GM12873 (cell line): ENCODE measurements at regions not wholly inside any gene's neighbourhood (a gene's known extent, or its start where the extent isn't known, plus 50 kb on each side); places are given as distances from the start of the nearest gene placed in this dataset.

Source experiments
- TF ChIP-seq, protein P1 (sequence below): IDR thresholded peaks from 2 replicates; pipeline ENCODE4 v1.5.1; 2012; ENCODE audit warnings: low read depth, mild to moderate bottlenecking, moderate library complexity, low read length, control low read depth; ENCODE audit not compliant: insufficient read depth; ENCODE audit errors: missing control alignments

DNA sequence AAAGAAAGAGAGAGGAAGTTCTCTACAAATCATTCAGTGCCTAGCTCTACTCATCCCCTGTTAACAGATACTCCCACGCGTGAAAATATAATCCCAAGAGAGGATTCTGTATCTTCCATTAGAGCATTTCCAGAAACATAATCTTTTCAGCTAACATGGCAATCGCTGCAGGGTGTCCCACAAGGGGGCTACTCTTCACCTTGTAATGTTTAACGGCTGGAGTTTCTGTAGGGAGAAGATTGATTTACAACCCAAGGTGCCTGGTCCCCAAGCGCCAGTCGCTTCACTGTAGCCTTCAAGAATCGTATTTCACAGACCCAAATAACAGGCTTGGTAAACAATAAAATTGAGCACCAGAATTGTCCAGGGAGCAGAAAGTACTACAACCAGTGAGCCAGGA is 318.7 kb downstream of the TLE1 start:
- TF ChIP-seq, protein P1, sequence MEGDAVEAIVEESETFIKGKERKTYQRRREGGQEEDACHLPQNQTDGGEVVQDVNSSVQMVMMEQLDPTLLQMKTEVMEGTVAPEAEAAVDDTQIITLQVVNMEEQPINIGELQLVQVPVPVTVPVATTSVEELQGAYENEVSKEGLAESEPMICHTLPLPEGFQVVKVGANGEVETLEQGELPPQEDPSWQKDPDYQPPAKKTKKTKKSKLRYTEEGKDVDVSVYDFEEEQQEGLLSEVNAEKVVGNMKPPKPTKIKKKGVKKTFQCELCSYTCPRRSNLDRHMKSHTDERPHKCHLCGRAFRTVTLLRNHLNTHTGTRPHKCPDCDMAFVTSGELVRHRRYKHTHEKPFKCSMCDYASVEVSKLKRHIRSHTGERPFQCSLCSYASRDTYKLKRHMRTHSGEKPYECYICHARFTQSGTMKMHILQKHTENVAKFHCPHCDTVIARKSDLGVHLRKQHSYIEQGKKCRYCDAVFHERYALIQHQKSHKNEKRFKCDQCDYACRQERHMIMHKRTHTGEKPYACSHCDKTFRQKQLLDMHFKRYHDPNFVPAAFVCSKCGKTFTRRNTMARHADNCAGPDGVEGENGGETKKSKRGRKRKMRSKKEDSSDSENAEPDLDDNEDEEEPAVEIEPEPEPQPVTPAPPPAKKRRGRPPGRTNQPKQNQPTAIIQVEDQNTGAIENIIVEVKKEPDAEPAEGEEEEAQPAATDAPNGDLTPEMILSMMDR, result no peak

DNA sequence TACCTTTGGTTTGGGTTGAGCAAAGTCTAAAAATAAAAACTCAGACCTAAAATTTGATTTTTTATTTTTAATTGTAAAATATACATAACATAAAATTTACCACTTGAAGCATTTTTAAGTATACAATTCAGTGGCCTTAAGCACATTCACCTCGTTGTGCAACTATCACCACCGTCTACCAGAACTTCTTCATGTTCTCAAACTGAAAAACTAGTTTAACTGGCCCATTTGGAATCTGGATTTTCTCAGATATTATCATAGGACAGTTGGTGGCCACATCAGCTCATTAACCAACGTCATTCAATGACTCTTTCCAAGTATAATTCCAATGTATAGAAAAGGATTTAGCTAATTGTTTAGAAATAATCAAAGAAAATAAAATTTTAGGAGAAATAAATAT is 319.3 kb downstream of the TLE1 start:
- TF ChIP-seq, protein P1, result no peak

DNA sequence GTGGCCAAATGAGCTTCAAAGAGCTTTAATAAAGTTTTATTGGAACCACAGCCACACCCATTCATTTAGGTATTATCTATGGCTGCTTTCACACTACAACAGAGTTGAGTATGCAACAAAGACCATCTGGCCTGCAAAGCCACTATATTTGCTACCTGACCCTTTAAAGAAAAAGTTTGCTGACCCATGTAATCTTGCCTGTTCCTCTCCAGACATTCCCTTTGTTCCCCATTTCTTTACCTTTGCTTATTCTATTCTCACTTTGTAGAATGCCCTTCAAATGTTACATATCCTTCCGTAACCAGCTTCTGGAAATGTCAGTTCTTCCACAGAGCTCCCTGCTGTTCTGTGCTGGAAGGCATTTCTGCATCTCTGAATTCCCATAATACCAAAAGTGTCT is 320.2 kb downstream of the TLE1 start:
- TF ChIP-seq, protein P1, result no peak

DNA sequence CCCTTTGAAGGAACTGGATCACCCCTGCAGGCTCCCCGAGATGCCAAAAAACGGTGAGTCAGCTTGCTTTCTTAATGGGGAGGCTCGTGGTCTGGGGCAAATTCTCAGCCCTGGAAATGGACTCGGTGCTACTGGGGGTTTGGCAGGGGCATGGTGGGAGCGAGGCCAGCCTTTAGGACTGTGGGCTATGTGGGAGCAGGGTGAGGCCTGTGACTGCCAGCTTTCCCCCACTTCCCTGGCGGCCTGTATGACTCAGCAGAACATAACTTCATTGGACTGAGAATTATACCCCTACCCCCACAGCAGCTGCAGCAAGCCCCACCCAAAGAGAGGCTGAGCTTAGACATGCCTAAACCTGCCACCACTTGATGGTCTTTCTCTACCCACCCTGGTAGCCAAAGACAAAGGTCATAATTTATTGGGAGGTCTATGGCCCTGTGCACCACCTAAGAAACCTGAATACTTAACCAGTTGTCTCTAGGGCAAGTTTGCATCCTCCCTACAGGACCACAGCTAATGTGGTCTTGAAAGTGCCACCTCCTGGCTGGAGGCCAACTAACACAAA is 325.3 kb downstream of the TLE1 start:
- TF ChIP-seq, protein P1, result no peak

DNA sequence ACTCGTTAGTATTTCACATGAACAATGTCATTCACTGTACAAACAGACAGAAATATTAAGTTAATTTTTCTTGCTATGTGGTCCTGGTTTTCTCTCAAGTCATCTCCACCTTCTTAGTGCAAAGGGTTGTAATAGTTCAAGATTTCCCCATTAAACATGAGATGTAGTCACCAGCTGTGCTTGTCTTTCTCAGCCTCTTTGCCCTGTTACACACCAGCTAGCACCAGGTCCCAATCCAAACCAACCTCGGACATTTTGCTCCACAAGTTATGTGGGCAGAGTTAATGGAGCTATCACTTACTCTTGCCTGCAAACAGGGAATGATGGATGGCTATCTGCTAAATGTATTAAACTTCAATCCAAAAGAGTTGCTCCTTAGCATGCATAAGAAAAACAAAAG is 328.1 kb downstream of the TLE1 start:
- TF ChIP-seq, protein P1, result no peak

DNA sequence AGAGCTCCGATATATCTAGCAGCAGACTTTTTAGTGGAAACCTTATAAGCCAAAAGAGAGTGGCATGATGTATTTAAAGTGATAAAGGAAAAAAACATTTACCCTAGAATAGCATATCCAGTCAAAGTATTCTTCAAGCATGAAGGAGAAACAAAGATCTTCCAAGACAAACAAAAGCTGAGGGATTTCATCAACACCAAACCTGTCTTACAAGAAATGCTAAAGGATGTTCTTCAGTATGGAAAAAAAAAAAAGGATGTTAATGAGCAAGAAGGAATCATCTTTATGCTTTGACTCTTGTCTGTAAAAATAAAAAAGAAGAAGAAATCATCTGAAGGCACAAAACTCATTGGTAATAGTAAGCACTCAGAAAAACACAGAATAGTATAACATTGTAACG is 338.2 kb downstream of the TLE1 start:
- TF ChIP-seq, protein P1, result no peak

DNA sequence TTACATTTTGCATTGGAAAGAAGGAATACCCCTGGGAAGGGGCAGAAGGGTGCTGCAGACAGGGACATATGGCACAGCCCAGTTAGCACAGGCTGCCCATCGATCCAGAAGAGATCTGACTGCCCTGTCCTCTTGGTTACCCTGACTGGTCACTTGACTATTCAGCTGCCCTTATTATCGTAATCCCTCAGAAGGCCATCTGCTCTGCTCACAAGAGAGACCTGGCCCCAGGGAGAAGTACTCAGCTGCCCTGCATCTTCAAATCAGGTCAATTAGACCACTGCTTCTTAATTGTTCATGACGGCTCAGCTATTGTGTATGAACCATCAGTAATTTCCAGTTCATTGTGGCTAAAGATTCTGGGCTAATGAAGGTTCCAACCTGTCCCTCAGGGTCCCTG is 345.0 kb downstream of the TLE1 start:
- TF ChIP-seq, protein P1, result no peak
